Suppressor macrophage treated with lipopolysaccharide for 4 hours (primary cell): ENCODE measurements at regions not wholly inside any gene's neighbourhood (a gene's known extent, or its start where the extent isn't known, plus 50 kb on each side); places are given as distances from the start of the nearest gene placed in this dataset.
A peak's percentile ranks its signal among the peaks of the same experiment; 100 is the strongest.

Source experiments
- DNase-seq: peaks from one replicate; pipeline ENCODE4 v3.0.0-alpha.2; 2020

DNA sequence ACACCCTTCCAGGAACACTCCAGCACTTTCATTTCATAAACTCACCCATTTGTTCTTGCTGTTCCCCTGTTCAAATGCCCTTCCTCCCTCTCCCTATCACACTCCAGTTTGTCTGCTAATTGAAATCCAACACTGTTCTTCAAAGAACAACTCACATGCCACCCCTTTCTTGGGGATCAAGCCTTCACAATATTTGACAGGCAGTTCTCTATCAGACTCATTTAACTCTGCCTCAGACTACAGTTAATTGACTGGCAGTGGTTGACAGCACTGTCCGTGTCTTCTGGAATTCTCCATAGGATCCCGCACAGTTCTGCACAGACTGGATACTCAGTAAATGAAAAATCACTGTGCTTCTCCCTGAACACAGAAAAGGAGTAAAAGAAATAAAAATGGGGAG is 87.8 kb downstream of the PMP22 start:
- DNase-seq = no peak

DNA sequence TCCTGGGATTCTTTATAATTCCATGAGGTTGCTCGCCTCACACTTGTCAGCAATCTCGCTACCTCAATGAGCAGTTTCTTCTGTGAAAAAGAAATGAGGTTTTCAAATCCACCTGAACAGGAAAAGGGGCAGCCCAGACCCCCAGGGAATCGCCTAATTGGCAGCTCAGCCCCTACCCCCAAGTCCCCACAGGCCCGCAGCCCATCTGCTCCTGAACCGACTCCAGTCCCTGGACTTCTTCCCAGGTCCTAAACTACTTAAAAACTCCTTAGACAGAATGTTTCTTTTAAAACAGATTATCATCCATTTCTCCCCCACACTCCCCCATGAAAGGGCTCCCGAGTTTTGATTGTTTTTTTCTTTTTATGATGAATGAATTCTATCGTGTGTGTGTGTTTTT is 89.8 kb downstream of the PMP22 start:
- DNase-seq = no peak

DNA sequence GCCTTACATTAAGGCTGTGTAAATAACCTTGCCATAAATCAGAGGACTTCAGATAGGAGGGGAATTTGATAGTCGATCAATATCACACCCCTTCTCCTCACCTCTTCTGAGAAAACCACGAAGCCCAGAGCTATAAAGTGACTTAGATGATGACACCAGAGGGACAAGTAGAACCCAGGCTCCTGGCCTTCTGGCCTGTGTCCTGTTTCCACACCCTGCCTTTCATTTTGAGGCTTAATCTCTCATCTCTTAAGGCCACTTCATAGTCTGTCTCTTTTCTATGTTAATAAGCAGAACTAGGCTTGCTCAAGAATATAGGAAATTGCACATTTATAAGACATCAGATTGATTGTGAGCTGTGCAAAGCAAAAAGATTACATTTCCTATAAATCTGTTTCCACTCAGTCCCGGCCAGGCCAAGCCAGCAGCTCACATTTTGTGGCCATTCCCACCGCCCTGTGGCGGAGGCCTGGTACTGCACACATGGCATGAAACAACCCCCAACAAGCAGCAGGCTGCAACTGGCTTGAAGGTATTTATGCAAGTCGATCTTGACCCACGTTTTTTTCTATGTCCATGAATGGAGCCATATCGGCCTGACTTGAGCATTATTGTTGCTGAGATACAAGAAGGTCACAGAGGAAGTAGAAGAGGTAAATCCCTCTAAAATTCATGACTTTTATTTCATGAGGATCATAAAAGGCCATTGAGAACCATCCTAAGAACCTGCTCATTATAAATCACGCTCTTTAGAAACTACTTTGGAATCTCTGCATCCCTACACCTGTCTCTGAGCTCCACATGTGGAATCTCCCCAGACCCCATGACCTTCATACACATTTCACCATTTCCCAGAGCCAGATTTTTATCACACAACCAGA is 93.7 kb downstream of the PMP22 start:
- DNase-seq = peak; percentile 73

- no peak for DNase-seq
These were observed 95.5 kb downstream of the PMP22 start for GRCh38 chr17:15169676-15170075.

- DNase-seq = no peak
These were observed 96.7 kb downstream of the PMP22 start for GRCh38 chr17:15168379-15168778.

GRCh38 chr17:15161395-15161794 is 103.7 kb downstream of the PMP22 start:
- no peak for DNase-seq

DNA sequence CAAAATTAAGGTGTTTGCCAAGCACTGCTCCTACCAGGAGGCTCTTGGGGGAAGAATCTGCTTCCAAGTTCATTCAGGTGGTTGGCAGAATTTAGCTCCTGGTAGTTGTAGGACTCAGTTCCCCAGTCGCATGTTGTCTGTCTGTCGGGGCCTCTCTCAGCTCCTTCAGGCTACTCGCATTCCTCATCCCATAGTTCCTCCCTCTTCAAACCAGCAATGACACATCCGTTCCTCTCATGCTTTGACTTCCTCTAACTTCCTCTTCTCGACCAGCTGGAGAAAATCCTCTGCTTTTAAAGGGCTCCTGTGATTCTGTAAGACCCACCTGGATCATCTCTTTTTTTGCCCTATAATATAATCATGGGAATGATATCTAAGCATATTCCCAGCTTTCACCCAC is 108.1 kb downstream of the PMP22 start:
- peak; percentile 64 for DNase-seq

DNA sequence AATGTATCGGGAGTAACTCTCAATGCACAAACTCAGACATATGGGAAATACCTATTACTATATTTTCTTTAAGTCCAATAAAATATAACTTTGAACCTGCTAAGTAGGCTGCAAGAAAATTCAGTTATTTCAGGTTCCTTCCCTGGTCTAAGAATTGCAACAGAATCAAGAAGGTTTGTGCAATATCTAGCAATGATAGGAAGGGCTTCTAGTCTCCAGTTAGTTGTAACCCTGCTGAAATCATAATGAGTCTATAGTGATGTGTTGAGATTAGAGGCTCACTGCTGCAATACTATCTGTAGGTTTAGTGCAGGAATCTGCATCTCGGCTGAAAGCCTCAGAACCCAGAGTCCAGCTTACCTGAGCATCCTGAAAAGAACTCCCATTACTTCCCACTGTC is 110.5 kb downstream of the PMP22 start:
- DNase-seq = peak; percentile 23

DNA sequence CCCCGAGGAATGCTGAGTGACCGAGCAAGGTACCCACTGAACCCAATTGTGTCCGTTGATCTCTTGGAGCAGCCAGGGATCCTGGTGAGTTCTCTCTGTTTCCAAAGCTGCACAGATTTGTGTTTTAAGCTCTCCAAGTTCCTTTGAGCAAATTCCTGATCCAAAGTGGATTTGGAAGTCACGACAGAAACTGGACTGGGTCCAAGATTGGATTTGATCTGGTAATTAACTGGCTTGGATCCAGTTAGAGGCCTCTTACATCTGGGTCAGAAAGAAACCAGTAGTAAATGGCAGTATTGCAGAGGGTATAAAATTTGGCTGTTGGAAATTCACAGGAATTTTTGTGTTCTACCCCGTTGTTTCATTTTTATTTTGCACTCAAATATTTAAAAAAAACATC is 119.5 kb downstream of the PMP22 start:
- no peak for DNase-seq

DNA sequence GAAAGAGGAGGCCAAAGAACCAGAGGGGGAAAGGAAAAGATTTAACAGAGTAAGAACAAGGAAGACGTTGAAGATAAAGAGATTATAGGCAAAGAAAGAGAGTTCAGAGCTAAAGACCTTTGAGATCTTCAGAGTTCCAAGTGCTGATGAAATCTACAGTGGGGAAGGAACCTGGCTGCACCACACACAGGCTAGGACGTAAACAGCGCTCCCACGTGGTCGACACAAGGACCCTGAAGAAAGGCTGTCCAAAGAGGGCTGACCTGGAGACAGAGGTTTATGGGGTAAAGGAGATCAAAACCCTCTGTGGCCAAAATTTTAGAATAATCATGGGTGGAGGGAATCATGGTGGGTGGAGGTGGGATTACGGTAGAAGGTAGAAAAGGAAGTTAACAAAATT is 121.6 kb downstream of the PMP22 start:
- no peak for DNase-seq

GRCh38 chr17:15134363-15134762 is 130.8 kb downstream of the PMP22 start:
- no peak for DNase-seq

DNA sequence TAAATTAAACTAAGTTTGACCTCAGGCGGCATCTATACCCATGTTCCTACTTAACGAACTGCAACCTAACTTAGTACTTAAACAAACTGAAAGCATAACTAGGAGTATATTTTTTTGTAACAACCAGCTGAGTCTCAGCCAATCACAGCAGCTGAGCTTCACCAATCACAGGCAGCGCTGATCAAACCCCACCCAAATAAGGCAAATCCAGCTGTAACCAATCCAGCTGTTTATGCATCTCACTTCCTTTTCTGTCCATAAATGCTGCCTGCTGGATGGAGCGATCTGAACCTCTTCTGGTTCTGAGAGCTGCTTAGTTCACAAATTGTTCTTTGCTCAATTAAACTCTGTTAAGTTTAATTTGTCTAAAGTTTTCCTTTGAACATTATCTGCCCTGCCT is 131.3 kb downstream of the PMP22 start:
- DNase-seq = no peak

DNA sequence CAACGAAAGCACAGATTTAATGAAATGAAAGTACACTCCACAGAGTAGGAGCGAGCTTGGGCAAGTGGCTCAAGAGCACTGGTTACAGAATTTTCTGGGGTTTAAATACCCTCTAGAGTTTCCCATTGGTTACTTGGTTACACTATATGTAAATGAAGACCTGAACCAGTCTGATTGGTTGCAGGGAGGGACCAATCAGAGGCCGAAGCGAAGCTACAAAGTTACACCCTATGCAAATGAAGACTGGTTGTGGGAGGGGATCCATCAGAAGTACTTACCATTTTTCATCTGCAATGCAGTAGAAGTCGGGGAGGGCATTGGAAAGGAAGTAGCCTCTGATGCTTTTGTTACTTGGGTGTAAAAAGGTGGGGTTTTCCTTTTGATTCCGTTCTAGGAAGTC is 132.0 kb downstream of the PMP22 start:
- DNase-seq = no peak

GRCh38 chr17:15130426-15130825 is 134.7 kb downstream of the PMP22 start:
- DNase-seq = no peak

DNA sequence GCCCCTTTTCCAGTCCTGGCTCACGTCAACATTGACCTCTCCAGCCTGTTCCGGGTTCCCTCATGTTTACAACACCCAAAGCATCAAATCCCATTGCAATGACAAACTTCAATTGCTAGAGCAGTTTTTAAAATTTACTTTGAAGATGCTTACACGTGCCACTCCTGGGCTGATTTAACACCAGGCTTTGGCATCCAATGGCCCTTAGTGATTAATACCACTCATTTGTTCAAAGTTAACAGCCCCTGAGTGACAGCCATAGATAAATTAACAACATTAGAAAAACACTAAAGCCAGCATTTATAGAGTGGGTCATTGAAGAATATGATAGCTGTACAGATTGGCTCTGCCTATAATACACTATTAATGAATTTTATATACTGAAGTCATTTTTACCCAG is 135.1 kb downstream of the PMP22 start:
- DNase-seq = no peak

DNA sequence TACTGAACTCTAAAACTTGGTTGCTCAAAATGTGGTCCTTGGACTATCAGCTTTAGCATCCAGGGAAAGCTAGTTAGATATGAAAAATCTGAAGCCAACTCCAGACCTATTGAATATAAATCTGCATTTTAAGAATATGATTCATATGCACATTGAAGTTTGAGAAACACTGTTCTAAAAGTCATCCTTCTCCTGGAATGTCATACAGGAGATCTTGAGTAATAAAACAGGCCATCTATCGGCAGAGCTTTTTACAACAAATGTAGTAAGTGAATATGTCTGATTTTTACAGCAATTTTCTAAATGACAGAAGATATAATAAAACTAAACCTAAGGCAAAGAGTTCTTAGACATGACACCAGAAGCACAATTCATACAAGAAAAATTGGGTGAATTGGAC is 140.4 kb downstream of the PMP22 start:
- no peak for DNase-seq

DNA sequence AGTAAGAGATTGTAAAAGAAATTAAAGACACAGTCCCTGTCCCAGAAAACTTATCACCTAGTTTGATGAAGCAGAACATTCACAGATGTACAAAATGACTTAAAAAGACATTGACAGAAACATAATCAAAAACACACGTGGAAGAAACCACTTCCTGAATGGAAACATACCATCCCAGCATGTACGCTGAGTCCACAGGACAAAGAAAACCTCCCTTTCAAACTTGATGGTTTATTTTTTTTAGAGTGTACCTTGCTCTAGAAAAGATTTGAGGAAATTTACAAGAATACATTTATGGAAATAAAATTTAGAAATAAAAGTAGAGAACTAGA is 140.9 kb downstream of the PMP22 start:
- no peak for DNase-seq

- no peak for DNase-seq
These were observed 141.4 kb downstream of the PMP22 start for GRCh38 chr17:15123593-15124263.

DNA sequence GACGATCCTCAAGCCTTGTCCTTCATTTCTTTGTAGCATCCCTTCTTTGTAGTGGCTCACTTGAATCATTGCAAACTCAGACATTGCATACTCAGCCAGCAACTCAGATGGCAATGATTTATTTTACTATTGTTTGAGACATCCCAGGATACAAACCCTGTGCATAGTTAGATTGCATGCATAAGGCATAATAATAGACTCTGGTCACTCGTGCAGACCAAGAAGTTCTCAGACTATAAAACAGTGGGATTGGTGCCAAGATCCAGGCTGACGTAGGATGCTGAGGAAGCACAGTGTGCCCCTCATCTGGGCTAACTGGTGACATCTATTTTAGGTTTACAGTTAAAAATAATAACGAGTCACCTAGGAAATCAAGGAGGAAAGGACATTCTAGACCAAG is 142.3 kb downstream of the PMP22 start:
- no peak for DNase-seq

DNA sequence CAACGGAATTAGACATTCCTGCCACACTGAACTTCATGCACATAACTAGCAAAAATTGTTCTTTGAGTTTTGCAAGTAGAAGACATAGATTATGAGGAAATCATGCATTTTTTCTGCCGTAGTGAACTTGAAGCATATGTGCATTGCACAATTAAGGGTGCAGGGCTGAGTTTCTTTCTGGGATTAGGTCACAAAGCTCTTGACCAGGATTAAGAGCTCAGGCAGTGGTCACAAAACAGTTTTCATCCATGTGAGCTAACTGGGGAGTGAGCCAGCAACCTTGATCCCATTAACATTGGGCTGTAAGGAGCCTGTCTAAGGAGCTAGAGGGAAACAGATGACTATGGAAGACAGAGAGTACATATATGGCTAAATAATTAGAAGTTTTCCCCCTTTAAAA is 143.7 kb downstream of the PMP22 start:
- no peak for DNase-seq

DNA sequence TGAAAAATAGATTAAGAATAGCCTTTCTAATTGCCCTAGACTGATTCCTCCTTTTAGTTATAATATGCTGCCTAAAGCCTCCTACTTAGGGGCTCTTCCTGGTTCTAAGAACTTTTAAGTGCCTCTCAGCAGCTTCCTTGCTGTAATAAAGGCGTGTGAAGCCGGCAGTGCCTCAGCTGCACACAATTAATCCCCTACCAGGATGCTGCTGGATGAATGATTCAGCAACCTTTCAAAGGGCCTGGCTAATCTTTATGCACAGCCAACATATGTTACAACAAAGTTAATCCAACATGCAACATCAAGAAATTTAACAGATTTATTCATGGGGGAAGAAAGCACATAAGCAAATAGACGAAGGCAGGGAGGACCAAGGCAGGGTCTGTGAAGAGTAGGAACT is 145.2 kb downstream of the PMP22 start:
- no peak for DNase-seq

GRCh38 chr17:15117239-15117638 is 147.9 kb downstream of the PMP22 start:
- DNase-seq = no peak

GRCh38 chr17:15112846-15113617 is 152.1 kb downstream of the PMP22 start:
- no peak for DNase-seq

DNA sequence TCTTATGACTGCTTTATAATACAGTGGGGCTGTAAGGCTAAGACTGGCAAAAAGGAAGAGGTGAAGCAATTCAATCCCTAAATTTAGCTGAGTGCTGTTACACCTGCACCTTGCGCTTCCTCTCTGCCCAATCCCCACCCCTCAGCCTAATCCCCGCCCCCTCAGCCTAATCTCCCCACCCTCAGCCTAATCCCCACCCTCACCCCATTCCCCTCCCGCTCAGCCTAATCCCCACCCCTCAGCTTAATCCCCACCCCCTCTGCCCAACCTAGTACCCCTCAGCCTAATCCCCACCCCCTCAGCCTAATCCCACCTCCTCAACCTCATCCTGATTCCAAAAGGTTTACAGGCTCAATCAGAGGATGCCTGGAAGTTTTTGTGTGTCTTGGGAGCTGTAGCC is 155.5 kb downstream of the PMP22 start:
- no peak for DNase-seq
